Esophagus muscularis mucosa (tissue), 4 donors: ENCODE measurements at regions not wholly inside any gene's neighbourhood (a gene's known extent, or its start where the extent isn't known, plus 50 kb on each side); places are given as distances from the start of the nearest gene placed in this dataset.
A peak's percentile ranks its signal among the peaks of the same experiment; 100 is the strongest.

ENCODE experiments used
- EP300 ChIP-seq: sonication (generic); formaldehyde crosslinking; IDR thresholded peaks from one replicate; pipeline ENCODE4 v1.6.1; 2017; ENCODE audit warnings: antibody characterized with exemption
- POLR2A ChIP-seq: fragments of 450-650 bp; IDR thresholded peaks from one replicate; pipeline ENCODE4 v1.6.1; 2017; ENCODE audit warnings: antibody characterized with exemption, moderate library complexity, mild to moderate bottlenecking, low read depth
- POLR2AphosphoS5 ChIP-seq, 2 donors: sonication (generic); formaldehyde crosslinking; IDR thresholded peaks; one replicate each; pipeline ENCODE4 v1.6.1; 2017; ENCODE audit warnings: antibody characterized with exemption in 2 of 2
- TF ChIP-seq, protein P1 (sequence below), 3 experiments: fragments of 200-600 bp in 2 of 3; fragments of 450-650 bp in 1 of 3; sonication (generic) in 2 of 3; IDR thresholded peaks; one replicate each; pipeline ENCODE4 v1.5.1; 2017 to 2019; ENCODE audit warnings: antibody characterized with exemption in 3 of 3, mild to moderate bottlenecking in 2 of 3, moderate library complexity in 1 of 3

DNA sequence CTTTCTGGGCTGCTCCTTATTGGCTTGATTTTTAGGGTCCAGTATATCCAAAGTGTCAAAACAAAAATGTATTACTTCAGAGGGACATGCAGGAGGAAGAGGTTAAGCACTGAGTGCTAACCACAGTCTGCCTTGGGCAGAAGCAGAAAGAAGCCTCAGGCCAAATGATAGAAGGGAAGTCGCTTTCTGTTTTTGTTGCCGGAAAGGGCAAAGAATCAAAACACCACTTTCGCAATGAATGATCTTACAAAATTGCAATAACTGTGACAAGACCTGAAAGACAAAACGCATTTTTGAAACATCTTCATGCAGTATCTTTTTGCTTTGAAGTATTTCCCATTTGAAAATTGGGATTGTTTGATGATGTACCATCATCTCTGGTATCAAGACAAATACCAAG lies 70.1 kb upstream of the PICALM start:
- TF ChIP-seq, protein P1, sequence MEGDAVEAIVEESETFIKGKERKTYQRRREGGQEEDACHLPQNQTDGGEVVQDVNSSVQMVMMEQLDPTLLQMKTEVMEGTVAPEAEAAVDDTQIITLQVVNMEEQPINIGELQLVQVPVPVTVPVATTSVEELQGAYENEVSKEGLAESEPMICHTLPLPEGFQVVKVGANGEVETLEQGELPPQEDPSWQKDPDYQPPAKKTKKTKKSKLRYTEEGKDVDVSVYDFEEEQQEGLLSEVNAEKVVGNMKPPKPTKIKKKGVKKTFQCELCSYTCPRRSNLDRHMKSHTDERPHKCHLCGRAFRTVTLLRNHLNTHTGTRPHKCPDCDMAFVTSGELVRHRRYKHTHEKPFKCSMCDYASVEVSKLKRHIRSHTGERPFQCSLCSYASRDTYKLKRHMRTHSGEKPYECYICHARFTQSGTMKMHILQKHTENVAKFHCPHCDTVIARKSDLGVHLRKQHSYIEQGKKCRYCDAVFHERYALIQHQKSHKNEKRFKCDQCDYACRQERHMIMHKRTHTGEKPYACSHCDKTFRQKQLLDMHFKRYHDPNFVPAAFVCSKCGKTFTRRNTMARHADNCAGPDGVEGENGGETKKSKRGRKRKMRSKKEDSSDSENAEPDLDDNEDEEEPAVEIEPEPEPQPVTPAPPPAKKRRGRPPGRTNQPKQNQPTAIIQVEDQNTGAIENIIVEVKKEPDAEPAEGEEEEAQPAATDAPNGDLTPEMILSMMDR (IDR thresholded peaks at IDR 0.05): no peak
- TF ChIP-seq POLR2AphosphoS5 (IDR thresholded peaks at IDR 0.05) (peak in 1 of 2 donors; percentile 14), POLR2A (no peak), EP300 (no peak)
